NCI-H2196 (cell line): ENCODE measurements at regions not wholly inside any gene's neighbourhood (a gene's known extent, or its start where the extent isn't known, plus 50 kb on each side); places are given as distances from the start of the nearest gene placed in this dataset.

Source experiments
- DNase-seq: peaks from one replicate; lab custom pipeline; 2025; ENCODE audit not compliant: unreplicated experiment; lab: John Stamatoyannopoulos, UW

DNA sequence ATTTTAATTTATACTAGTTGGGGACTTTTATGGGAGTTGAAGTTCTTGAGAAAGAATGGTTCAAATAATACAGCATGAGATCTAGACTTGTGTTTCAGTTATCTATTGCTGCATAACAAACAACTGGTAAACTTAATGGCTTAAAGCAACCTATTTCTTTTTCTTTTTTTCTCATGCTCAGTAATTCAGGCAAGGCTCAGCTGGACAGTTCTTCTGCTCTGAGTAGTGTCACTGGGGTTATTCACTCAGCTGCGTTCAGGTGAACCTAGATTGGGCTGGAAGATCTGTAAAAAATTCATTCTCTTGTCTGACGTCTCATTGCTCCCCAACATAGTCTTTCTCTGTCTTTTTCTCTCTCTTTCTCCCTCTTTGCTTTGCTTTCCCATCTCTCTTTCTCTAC is 291.7 kb downstream of the GBA3 start:
- no peak for DNase-seq

DNA sequence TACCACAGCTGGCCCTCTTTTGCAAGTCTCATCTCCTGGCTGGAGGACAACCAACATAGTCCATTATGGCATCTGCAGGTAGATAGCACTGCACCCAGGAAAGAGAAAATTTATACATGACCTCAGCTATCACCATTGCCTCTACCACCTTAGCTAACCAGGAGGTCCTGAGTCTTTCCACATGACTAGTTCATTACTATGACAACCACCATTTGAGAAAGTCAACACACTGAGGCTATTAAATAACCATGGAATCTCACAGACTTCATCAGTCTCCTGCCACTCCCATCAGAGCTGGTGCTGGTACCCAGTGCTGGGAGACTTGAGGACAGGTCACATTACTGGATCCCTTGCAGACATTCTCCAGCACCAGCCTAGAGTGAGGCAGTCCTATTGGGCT is 285.9 kb downstream of the GBA3 start:
- no peak for DNase-seq

DNA sequence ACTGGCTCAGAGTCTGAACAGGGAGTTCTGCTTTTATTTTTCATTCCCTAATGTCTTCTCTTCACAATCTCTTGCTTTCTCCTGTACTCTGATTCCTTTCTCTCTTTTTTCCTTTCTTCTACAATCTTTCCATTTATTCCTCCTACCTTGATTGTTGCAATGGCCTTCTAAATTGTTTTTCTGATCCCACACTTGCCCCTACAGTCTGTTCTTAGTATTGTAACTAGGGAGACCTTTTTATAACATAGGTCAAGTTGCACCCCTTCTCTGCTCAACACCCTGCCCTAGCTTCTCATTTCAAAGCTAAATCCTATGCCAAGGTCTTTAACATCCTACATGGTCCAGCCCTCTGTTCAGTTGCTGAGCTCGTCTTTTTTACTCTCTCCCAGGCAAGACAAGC is 277.9 kb downstream of the GBA3 start:
- DNase-seq: no peak

DNA sequence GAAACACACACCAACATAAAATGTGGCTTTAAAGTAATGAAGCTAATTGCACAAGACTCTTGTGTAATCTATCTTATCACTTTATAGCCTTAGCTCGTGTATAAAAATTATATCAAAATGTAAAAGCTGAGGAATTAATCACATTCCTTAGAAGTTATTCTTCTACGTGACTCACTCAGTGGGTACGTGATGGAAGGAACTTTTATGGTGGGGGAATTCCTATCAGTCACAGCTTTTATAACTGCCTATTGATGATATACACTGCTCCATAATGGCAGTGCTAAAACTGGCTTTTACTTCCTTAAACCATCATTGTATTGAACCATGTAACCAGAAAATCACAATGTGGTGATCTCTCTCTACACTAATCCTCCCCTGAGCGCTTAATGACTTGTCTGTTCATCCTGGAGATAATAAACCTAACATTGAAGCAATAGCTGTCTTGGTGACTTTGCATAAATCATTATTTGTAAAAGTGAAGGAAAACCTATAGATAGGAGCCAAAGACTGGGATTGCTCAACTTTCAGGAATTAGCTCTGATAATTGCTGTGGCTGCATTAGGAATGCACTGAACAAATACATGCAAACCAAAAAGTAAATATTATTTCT is 276.7 kb downstream of the GBA3 start:
- DNase-seq: no peak

DNA sequence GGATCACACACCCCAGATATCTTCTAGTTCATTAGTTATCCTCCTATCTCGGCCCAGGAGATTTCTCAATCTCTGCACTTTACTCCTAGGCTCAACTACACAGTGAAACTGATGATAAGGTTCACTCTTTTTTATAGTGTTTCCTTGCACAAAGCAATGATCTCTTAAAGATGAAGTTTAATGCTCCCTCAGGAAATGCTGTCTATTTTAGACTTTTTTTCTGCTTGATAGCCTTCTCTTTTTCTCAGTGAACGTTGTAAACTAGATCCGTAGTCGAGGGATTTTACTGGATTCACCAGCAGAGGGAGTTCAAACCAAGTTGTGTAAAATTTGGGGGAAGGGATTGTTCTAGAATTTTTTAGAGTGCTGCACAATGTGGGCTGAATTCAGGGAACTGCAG is 269.6 kb downstream of the GBA3 start:
- no peak for DNase-seq

DNA sequence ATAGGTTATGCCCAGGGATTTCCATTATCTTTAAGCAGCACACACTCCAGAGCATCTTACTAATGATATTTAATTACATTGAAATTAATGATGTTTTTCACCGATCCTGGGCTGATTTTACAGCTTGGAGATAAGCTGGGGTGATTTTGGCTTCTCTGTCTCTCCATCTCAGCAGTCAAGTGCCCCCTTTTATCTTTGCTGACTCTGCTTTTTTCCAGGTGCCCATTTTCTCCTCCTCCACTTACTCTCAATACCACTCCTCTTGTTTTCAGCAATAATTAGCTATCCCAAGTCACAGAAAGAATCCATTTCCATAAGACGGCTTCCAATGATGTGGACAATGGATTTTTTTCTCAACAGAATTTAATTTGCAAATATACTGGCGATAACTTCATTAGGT is 266.7 kb downstream of the GBA3 start:
- no peak for DNase-seq

DNA sequence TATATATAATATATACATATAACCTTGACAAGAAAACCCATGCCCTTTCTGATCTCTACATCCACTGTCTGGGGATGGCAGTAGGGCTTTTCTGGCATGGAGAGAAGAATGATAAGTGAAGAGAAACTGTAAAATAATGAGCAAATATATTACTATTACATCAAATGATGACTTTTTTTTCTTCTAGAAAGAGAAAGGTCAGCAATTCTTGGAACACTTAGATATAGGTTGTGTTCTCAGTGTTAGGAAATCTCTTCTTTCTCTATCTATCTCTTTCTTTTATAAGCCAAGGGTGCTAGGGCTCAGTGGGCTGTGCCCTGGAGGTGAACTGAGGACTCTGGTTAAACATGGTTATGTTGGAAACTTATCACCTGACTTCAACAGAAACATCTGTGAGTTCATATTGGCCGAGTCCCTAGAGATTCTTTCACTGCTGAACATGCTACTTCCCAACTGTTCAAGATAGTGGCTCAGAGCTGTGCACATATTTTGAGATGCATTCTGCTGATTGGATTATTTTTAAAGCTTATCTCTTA is 265.1 kb downstream of the GBA3 start:
- no peak for DNase-seq

DNA sequence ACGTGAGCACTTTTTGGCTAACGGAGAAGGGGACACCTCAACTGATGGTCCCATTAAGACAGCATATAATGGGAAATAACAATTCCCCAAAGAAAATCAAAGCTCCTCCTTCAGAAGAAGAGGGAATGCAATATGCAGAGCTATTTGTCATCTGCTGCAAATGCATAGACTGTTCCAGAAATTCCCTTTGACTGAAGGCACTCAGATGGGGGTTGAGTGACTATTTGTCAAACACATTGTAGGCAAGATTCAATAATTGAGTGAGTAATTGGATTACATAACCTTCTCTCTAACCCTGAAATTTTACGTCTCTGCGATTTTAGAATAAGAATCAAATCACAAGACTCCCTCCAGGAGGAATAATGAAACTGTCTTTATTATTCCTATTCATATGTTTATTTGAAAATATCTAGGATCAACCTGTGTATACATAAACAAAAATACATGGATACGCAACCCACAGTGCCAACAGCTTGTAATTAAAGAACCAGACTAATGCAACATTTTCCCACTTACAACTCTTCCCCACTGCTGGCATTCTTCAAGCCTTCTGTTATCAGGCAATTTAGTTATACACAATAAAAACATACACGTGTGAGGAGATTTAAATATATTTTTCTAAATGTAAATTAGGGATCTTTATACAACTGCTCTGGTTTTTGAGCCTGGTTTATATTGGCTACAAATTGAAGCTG is 256.6 kb downstream of the GBA3 start:
- no peak for DNase-seq

DNA sequence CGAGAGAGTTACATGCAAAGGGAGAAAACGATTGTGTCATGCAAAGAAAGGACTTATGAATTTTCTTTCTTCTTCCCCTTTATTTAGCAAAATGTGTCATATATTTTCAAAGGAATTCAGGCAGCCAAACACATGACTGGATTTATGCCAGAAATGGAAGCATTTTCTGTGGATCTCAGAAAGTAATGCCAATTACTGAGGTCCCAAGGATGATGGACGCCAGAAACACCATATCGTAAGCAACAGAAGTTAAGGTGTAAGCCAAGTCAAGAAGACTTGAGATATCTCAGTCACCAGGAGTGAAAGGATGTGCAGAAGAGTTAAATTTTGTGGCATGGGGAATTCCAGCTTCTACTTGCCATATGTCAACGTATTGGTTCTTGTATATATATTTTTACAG is 255.1 kb downstream of the GBA3 start:
- DNase-seq: no peak

DNA sequence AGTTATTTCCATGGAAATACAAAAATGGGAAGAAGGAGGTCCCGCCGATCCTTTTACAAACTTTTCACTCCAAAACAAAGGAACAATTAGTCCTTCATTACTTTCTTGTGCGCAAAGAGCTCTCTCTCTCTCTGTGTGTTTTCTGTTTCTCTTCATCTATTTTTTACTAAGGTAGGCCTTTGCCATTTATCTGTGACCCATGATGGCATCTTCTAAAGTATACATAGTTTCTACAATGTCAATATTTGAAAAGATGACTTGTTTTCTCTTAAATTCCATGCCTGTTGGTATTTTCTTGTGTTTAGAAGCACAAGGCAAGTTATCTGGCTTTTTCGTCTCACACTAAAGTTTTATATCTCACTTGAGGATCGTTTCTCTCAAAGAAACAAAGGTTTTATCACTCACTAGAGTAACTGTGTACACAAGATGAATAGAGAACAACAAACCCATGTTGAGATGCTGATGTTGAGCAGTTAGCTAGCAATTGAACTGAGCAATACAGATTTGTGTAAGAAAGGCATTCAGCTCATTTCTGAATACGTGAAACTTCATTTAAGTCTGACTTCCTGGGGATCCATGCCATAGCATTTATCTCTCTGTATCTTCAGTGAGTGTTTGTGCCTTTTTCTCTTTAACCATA is 250.3 kb downstream of the GBA3 start:
- DNase-seq: no peak

DNA sequence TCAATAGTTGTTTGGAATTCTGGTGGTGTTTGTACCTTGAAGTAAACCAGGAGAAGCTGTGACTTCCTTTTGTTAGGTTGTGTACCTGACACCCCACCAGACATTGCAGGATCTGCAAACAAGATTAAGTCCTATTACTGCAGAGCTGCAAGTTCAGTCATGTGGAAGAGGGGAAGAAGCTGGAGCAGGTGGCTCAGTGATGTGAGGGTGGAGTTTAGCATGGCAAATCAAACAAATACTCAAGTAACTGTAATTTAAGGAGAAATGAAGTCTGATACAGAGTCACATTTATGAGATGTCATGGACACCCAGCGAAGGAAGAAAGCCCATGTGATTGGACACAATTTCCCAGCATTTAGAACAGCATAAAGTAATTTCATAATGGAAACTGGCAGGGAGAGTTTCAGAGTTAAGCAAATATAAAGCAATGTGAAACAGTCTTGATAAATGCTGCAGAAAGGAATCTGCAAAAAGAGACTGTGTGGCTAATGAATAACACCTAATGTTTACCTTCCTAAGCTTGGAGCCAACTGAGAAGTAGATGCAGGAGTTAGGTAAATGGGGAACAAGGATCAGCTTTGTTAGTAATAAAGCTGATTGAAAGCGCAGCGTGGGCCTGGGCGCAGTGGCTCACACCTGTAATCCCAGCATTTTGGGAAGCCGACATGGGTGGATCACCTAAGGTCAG is 249.1 kb downstream of the GBA3 start:
- peak; percentile 32 for DNase-seq

DNA sequence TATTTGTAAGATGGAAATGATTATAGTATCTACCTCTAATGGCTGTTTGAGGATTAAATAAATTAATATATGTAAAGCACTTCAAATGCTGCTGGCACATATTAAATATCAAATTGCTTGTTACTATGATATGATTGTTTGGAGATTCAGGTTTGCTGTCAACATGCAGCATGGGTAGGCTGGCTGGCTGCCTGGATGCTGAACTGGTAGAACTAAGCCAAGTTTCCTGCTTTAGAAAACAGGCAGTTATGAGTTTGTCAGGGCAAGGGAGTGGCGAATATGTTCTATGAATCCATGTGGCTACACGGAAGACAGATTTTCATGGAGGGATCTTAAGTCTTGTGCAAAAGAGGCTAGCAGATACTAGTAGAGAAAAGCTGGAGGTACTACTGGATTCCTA is 239.6 kb downstream of the GBA3 start:
- peak; percentile 2 for DNase-seq

DNA sequence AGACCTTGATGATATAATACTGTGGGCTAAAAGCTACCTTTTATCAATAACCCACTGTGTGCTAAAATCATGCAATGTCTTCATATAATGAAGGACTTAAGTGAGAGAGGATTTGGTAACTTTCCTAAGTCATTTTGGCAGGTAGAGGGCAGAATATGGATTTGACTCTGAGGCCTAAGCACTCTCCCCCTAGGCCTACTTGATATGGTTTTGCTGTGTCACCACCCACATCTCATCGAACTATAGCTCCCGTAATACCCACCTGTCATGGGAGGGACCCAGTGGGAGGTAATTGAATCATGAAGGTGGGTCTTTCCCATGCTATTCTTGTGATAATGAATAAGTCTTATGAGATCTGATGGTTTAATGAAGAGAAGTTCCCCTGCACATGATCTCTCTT is 229.7 kb downstream of the GBA3 start:
- no peak for DNase-seq

DNA sequence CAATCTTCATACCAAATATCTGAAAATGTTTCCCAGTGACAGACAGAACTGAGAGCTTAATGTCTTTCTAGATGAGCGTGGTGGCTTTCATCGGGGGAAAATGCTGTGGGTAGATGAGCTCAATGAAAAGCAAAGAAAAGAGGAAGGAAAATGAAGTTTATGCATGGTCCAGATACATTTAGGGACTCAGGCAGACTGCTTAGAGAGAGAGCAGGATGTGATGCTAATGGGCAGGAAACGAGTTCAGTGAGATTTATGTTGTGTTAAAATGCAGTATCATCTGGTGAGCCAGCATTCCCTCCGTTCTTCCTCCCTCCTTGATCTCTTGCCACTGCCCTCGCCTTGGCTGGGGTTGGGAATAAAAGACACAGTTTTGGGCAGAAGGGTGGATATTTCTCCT is 229.2 kb downstream of the GBA3 start:
- DNase-seq: no peak

DNA sequence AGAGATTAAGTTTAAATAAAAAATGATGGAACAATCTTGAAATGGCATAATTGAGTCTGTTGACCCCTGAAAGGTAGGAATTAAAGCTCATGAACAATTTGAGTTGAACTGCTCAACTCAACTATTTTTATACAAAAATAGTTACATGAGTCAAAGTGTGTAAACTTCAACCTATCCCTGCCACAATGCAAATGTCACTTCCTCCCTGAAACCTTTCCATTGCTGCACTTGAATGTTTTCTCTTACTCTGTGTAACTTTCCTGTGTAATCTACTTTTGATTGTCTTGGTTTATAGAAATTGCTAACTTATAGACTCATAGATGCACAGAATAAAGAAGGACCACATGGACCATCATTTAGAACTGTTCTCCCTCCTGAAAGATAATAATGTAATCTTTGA is 218.5 kb downstream of the GBA3 start:
- no peak for DNase-seq

DNA sequence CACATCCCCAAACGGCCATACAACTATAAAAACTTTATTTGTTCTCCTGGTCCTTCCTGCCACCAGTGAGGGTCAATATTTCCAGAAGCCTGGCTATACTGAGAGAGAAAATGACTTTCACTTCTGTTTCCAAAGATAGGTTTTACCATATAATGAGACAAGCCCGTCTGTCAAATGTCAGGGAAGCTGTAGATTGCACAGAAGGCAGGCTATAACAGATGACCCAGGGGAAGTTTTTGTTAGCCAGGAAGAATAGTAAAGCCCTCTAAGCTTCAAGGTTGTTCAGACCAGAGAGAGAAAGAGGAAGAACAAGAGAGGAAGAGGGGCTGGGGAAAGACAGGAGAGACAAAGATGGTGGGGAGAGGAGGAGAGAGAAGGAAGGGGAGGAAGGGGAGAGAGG is 217.5 kb downstream of the GBA3 start:
- no peak for DNase-seq

DNA sequence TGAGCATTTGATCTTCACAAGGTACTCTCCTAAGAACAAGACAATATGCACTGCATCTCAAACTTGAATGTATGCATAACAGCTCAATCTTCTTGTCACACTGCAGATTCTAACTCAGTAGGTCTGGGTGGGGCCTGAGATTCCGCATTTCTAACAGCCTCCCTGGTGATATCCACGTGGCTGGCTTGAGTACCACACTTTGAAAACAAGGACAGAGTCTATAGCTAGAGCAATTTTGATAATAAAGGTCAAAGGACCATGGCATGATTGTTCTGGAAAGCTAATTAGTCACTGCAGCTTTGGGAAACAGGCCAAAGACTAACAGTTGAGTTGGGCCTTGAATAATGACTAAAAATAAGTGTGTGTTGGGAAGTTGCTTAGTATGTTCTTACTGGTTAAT is 213.3 kb downstream of the GBA3 start:
- DNase-seq: no peak

DNA sequence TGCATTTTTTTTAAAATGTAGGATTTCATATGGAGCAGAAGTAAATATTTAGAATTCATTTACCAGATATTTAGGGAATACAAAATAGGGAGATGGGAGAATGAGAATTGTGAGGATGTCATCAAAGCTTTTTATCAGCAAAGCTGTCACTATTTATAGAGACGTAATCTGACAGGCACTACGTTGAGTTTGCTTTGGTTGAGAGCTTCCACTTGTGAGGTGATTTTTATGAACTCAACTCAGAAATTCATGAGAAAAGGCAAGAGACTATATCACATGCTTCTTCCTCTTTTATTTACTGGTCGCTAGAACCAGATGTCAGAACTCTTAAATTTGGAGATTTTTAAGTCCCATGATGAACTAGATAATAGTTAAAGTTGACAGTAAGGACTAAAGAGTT is 211.2 kb downstream of the GBA3 start:
- no peak for DNase-seq

DNA sequence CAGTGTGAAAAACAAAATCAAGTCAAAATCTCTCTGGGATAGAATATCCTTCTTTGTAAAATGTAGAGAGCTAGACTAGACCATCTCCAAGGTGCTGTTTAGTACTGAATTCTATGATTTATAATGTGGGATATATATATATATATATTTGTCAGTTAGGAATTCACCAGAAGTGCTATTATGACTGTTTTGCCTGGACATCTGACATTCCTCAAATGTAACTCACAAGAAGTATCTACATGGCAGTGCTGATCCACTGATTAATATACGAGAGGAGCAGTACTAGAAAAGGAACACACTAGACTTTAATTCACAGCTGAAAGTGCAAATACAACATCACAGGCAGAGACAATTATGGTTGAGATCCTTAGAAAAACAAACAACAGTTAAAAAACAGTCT is 208.9 kb downstream of the GBA3 start:
- no peak for DNase-seq

DNA sequence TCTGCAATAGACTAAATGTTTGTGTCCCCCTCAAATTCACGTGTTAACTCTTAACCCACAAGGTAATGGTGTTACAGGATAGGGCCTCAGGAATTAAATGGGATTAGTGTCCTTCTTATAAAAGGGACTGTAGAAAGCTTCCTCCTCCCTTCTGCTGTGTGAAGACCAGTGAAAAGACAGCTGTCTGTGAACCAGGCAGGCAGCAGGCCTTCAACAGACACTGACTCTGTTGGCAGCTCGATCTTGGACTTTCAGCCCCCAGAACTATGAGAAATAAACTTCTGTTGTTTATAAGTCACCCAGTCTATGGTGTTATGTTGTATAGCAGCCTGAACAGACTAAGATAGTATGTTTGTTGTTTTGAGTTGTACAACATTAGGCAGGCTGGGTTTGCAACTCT is 208.1 kb downstream of the GBA3 start:
- no peak for DNase-seq

DNA sequence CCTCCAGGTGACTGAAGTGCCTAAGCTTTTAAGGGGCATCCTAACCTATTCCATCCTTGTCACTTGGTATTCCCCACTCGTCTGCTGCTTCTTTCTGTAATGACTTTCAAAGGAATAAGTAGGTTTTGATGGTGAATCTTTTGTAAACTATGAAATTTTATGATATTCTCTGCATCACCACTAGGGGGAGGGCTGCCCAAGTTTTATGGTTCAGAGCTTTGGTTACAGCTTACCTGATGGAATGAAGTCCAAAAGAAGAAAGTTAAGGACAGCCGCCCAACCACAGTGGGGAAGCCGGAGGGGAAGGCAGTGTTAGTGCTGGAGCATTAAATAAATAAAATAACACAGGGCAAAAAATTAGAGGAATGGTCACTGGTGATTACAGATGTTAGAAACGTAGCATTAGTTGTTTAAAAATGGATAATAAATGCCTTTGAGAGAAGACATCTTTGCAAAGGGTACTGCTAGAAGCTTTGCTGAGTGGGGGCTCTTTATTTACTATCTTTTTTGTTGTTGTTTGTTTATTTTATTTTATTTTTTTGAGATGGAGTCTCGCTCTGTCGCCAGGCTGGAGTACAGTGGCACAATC is 204.9 kb downstream of the GBA3 start:
- peak; percentile 22 for DNase-seq

DNA sequence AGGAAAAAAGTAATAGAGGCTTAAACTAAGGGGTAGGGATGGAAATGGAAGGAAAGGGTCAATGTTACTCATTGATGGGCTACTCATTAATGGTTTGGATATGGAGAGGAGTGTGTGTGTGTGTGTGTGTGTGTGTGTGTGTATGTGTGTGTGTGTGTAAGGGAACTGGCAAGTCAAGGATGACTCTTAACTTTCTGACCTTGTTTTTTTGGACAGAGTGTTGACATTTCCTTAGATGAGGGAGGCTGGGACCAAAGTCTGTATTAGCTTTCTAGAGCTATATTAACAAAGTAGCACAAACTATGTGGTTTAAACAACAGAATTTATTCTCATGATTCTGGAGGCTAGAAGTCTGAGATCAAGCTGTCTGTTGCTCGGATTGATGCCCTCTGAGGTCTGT is 202.7 kb downstream of the GBA3 start:
- no peak for DNase-seq
